Esophagus squamous epithelium (tissue), 5 donors: ENCODE measurements at regions not wholly inside any gene's neighbourhood (a gene's known extent, or its start where the extent isn't known, plus 50 kb on each side); places are given as distances from the start of the nearest gene placed in this dataset.

Experiments used
- DNase-seq: peaks from one replicate; lab custom pipeline; 2025; lab: John Stamatoyannopoulos, UW
- H3K27ac ChIP-seq, 4 donors: fragments of 200-600 bp; sonication (generic); one replicate each; pipeline ENCODE4 v1.5.1; 2016 to 2019; ENCODE audit warnings: mild to moderate bottlenecking in 1 of 4
- H3K27me3 ChIP-seq, 4 donors: fragments of 200-600 bp; sonication (generic); 1 replicate in 3 of 4; 2 replicates in 1 of 4; pipeline versions ENCODE4 v1.5.1 to v1.6.0; 2017 to 2021; ENCODE audit warnings: antibody characterized with exemption in 1 of 4
- H3K36me3 ChIP-seq, 3 donors: fragments of 200-600 bp; sonication (generic); one replicate each; pipeline ENCODE4 v1.5.1; 2016 to 2019
- H3K4me1 ChIP-seq, 3 donors: fragments of 200-600 bp; sonication (generic); one replicate each; pipeline ENCODE4 v1.5.1; 2017 to 2019
- H3K4me3 ChIP-seq, 4 donors: fragments of 200-600 bp; sonication (generic); 1 replicate in 3 of 4; 2 replicates in 1 of 4; pipeline ENCODE4 v1.5.1; 2016 to 2019; ENCODE audit warnings: mild to moderate bottlenecking in 2 of 4, moderate library complexity in 1 of 4
- H3K9me3 ChIP-seq, 3 donors: fragments of 200-600 bp; sonication (generic); one replicate each; pipeline ENCODE4 v1.5.1; 2016 to 2019
- CTCF ChIP-seq, 6 experiments: fragments of 450-650 bp in 4 of 6; fragments of 200-600 bp in 2 of 6; sonication (generic) in 2 of 6; IDR thresholded peaks; one replicate each; pipeline ENCODE4 v1.5.1; 2016 to 2019; ENCODE audit warnings: antibody characterized with exemption in 6 of 6, mild to moderate bottlenecking in 4 of 6, moderate library complexity in 4 of 6
- POLR2A ChIP-seq, 4 donors: fragments of 450-650 bp; IDR thresholded peaks; one replicate each; pipeline ENCODE4 v1.6.1; 2017; ENCODE audit warnings: antibody characterized with exemption in 4 of 4, mild to moderate bottlenecking in 4 of 4, moderate library complexity in 3 of 4
- WGBS, 2 donors: methylation state at CpG; one replicate each; pipeline ENCODE4 v1.1.5; 2018; 5-methylcytosine and 5-hydroxymethylcytosine counted together
- intact Hi-C: fragments of 100-400 bp; cut with DNase I; formaldehyde crosslinking; loops from one replicate; pipeline ENCODE4 v1.15.0; 2022
- donor health status: DM: yes; HTN: yes; CAD: no.

- H3K4me1 ChIP-seq: peaks cover 0 to 19% (median 8%) of the 10 kb centered on the region in 3 donors
- H3K36me3 ChIP-seq: no peaks in the 10 kb centered on the region
- H3K9me3 ChIP-seq: no peaks in the 10 kb centered on the region
- H3K27ac ChIP-seq: no peak overlapping the region
- WGBS, 2 donors: 81 to 89% methylated on average over 1 of the region's 1 CpG
- no peak for TF ChIP-seq CTCF (IDR thresholded peaks at IDR 0.05)
- TF ChIP-seq POLR2A (IDR thresholded peaks at IDR 0.05): no peak
- intact Hi-C loops: no loop called here
- no peak overlapping the region for H3K4me3 ChIP-seq
- no peaks in the 10 kb centered on the region for H3K27me3 ChIP-seq
- no peak for DNase-seq
These were observed 70.1 kb upstream of the PNPT1 start for GRCh38 chr2:55763721-55764120.

- DNase-seq: no peak
- H3K36me3 ChIP-seq: no peaks in the 10 kb centered on the region
- H3K4me1 ChIP-seq: peaks cover 0 to 19% (median 8%) of the 10 kb centered on the region in 3 donors
- intact Hi-C loops: no loop called here
- peak overlapping the region in 3 of 4 donors; percentile 58 to 64 (median 61) for H3K27ac ChIP-seq
- H3K9me3 ChIP-seq: no peaks in the 10 kb centered on the region
- no peaks in the 10 kb centered on the region for H3K27me3 ChIP-seq
- no peak overlapping the region for H3K4me3 ChIP-seq
- TF ChIP-seq POLR2A (IDR thresholded peaks at IDR 0.05) (no peak), CTCF (IDR thresholded peaks at IDR 0.05) (no peak)
- 35 to 45% methylated on average over 2 of the region's 2 CpGs for WGBS, 2 donors
These were observed 67.9 kb upstream of the PNPT1 start for GRCh38 chr2:55761526-55761925.

- DNase-seq: no peak
- H3K4me3 ChIP-seq: no peak overlapping the region
- H3K27ac ChIP-seq: peak overlapping the region in 3 of 4 donors; percentile 58 to 64 (median 61)
- H3K27me3 ChIP-seq: no peaks in the 10 kb centered on the region
- intact Hi-C loops: no loop called here
- H3K9me3 ChIP-seq: no peaks in the 10 kb centered on the region
- no peak for TF ChIP-seq POLR2A (IDR thresholded peaks at IDR 0.05)
- no peak for TF ChIP-seq CTCF (IDR thresholded peaks at IDR 0.05)
- peaks cover 0 to 19% (median 8%) of the 10 kb centered on the region in 3 donors for H3K4me1 ChIP-seq
- no peaks in the 10 kb centered on the region for H3K36me3 ChIP-seq
These were observed 67.4 kb upstream of the PNPT1 start for GRCh38 chr2:55761024-55761423.

GRCh38 chr2:55760125-55760524 is 66.5 kb upstream of the PNPT1 start:
- intact Hi-C loops: no loop called here
- no peak for DNase-seq
- H3K27ac ChIP-seq: no peak overlapping the region
- TF ChIP-seq CTCF (IDR thresholded peaks at IDR 0.05) (no peak), POLR2A (IDR thresholded peaks at IDR 0.05) (no peak)
- WGBS, 2 donors: 86 to 95% methylated on average over 2 of the region's 2 CpGs
- no peaks in the 10 kb centered on the region for H3K27me3 ChIP-seq
- no peaks in the 10 kb centered on the region for H3K36me3 ChIP-seq
- no peak overlapping the region for H3K4me3 ChIP-seq
- H3K4me1 ChIP-seq: peaks cover 0 to 19% (median 8%) of the 10 kb centered on the region in 3 donors
- no peaks in the 10 kb centered on the region for H3K9me3 ChIP-seq

- Histone ChIP-seq H3K9me3 (no peaks in the 10 kb centered on the region), H3K4me1 (peaks cover 0 to 19% (median 8%) of the 10 kb centered on the region in 3 donors), H3K4me3 (no peak overlapping the region), H3K27ac (no peak overlapping the region), H3K36me3 (no peaks in the 10 kb centered on the region), H3K27me3 (no peaks in the 10 kb centered on the region)
- 51 to 60% methylated on average over 5 of the region's 5 CpGs for WGBS, 2 donors
- no peak for DNase-seq
- no peak for TF ChIP-seq CTCF (IDR thresholded peaks at IDR 0.05)
- no peak for TF ChIP-seq POLR2A (IDR thresholded peaks at IDR 0.05)
- intact Hi-C loops: no loop called here
These were observed 65.8 kb upstream of the PNPT1 start for GRCh38 chr2:55759271-55759921.
